ENCODE measurements at regions not wholly inside any gene's neighbourhood (a gene's known extent, or its start where the extent isn't known, plus 50 kb on each side); places are given as distances from the start of the nearest gene placed in this dataset.

- peaks cover 0 to under 1% of the 10 kb centered on the region in 2 experiments; a peak in 1 of 5 replicates for H3K9me3 Mint-ChIP-seq
- no peak overlapping the region for H3K56ac ChIP-seq (ENCODE audit: insufficient read length, low read depth, low read length)
- no peak overlapping the region for H3K23ac ChIP-seq (ENCODE audit: insufficient read length, low read depth, low read length)
- H3K27me3 Mint-ChIP-seq (ENCODE audit: low read depth) = no peaks in the 10 kb centered on the region; the same call in none of the 2 replicates
- no peak overlapping the region for H3K4ac ChIP-seq (ENCODE audit: low read depth, low read length)
- H2AFZ ChIP-seq (ENCODE audit: low read length) = no peak overlapping the region
- no peaks in the 10 kb centered on the region for H3K23me2 ChIP-seq (ENCODE audit: insufficient read length, low read depth, low read length, poor library complexity, severe bottlenecking)
- H3K18ac ChIP-seq (ENCODE audit: insufficient read length, low read depth, low read length) = no peak overlapping the region
- H3K36me3 Mint-ChIP-seq (ENCODE audit: insufficient read depth in 1 of 3, low read depth in 3 of 3) = peaks cover 0 to 1% (median 0%) of the 10 kb centered on the region in 3 experiments; a peak in 2 of 7 replicates
- no peak for TF ChIP-seq CTCF (conservative IDR thresholded peaks at IDR 0.05)
- no peak overlapping the region for H4K5ac ChIP-seq (ENCODE audit: insufficient read length, low read depth, low read length)
- no peak overlapping the region for H2BK5ac ChIP-seq (ENCODE audit: insufficient read length, low read length)
- no peak overlapping the region for H3T11ph ChIP-seq (ENCODE audit: low read length)
- H2BK120ac ChIP-seq (ENCODE audit: low read depth, low read length, poor library complexity, severe bottlenecking) = no peak overlapping the region
- no peak overlapping the region for H2BK12ac ChIP-seq (ENCODE audit: insufficient read length, low read depth, low read length)
- H3K4me1 Mint-ChIP-seq = peaks cover 21 to 24% of the 10 kb centered on the region in 2 experiments
- H3K9me3 ChIP-seq (ENCODE audit: control insufficient read depth, low read depth, low read length) = no peaks in the 10 kb centered on the region
- H3K4me3 Mint-ChIP-seq = no peak overlapping the region
- DNase-seq = no peak
- no peak overlapping the region for H3K4me2 ChIP-seq (ENCODE audit: insufficient read depth, insufficient read length, low read length)
- H3K27ac Mint-ChIP-seq = no peak overlapping the region
- no peak overlapping the region for H4K91ac ChIP-seq (ENCODE audit: insufficient read length, low read depth, low read length)
- no peaks in the 10 kb centered on the region for H3K79me1 ChIP-seq (ENCODE audit: insufficient read depth, low read depth, low read length, poor library complexity, severe bottlenecking)
- no peak overlapping the region for H3K14ac ChIP-seq (ENCODE audit: insufficient read depth, low read length)
- H4K8ac ChIP-seq (replicated peaks; ENCODE audit: insufficient read length, low read depth, low read length) = no peak overlapping the region
- H3K4me1 ChIP-seq (ENCODE audit: insufficient read depth, low read length) = peaks cover 3% of the 10 kb centered on the region; the same call in 1 of the 2 replicates
- no peaks in the 10 kb centered on the region for H4K20me1 ChIP-seq (ENCODE audit: control insufficient read depth, insufficient read depth, insufficient read length)
- H3K27me3 ChIP-seq (ENCODE audit: insufficient read depth, low read length) = no peaks in the 10 kb centered on the region
- H3K9ac ChIP-seq (ENCODE audit: extremely low read depth, insufficient read length, low read length) = no peak overlapping the region
- no peak overlapping the region for H2AK5ac ChIP-seq (ENCODE audit: insufficient read length, low read length)
- no peak overlapping the region for H2BK15ac ChIP-seq (ENCODE audit: low read depth, low read length)
- WGBS (ENCODE audit: extremely low coverage, insufficient read length, low lambda C conversion rate) = no CpG with 5 or more reads among the region's 9 CpGs
- H2BK20ac ChIP-seq (ENCODE audit: low read depth, low read length, poor library complexity, severe bottlenecking) = no peak overlapping the region
- no peaks in the 10 kb centered on the region for H3K79me2 ChIP-seq (ENCODE audit: insufficient read depth, low read length)
- no peak overlapping the region for H3K27ac ChIP-seq (ENCODE audit: insufficient read length, low read depth, low read length)
These were observed 115.5 kb upstream of the GPR26 start for GRCh38 chr10:123550675-123551096.

Data from H9 (cell line).